T-helper 1 cell treated with Interleukin-12 subunit alpha and Interleukin-12 subunit beta and Interleukin-4 antibody, amounts not matched to agents 30 μg/mL and 1 μg/mL, for 36 hours (primary cell): ENCODE measurements at regions not wholly inside any gene's neighbourhood (a gene's known extent, or its start where the extent isn't known, plus 50 kb on each side); places are given as distances from the start of the nearest gene placed in this dataset.

Experiments
- H3K27ac Mint-ChIP-seq: one replicate; pipeline ENCODE4 v1.8.0; 2021; ENCODE audit warnings: mild to moderate bottlenecking, mixed read lengths
- H3K27me3 Mint-ChIP-seq: one replicate; pipeline ENCODE4 v1.8.0; 2021; ENCODE audit warnings: low read depth, mixed read lengths
- H3K36me3 Mint-ChIP-seq: one replicate; pipeline ENCODE4 v1.8.0; 2021; ENCODE audit warnings: low read depth, mixed read lengths
- H3K4me1 Mint-ChIP-seq: one replicate; pipeline ENCODE4 v1.8.0; 2021; ENCODE audit warnings: low read depth, mixed read lengths
- H3K4me3 Mint-ChIP-seq: one replicate; pipeline ENCODE4 v1.8.0; 2021; ENCODE audit warnings: mild to moderate bottlenecking, moderate library complexity, mixed read lengths
- H3K9me3 Mint-ChIP-seq: one replicate; pipeline ENCODE4 v1.8.0; 2021; ENCODE audit warnings: mixed read lengths

DNA sequence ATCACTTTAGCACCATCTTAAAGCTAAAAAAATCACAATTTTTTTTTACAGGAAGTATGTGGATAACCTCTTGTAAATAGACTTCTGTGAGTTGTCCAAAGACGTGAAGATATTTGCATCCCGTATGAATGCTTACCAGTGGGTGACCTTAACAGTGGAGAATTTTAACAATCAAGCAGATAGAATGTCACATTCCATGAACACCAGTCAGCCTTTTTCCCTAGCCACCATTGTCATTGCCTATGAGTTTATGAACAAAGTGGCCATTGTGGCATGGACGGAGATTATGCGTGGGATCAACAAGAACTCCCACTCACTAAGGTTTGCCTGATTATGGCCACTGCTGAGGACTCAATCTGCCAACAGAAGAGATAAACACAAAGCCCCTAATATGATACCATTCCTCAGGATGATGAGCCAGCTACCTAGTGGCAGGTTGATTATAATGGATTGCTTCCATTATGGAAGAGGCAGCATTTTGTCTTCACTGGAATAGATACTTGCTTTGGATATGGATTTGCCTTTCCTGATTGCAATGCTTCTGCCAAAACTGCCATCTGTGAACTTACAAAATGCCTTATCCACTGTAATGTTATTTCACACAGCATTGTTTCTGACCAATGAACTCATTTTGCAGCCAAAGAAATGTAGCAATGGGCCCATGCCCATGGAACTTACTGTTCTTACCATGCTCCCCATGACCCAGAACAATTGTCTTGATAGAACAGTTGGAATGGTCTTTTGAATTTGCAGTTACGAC, 830.9 kb upstream of the NDST4 start:
- Mint-ChIP-seq H3K36me3 (no peaks in the 10 kb centered on the region), H3K4me1 (no peaks in the 10 kb centered on the region), H3K27me3 (no peaks in the 10 kb centered on the region), H3K4me3 (no peak overlapping the region), H3K9me3 (no peaks in the 10 kb centered on the region), H3K27ac (no peak overlapping the region)

DNA sequence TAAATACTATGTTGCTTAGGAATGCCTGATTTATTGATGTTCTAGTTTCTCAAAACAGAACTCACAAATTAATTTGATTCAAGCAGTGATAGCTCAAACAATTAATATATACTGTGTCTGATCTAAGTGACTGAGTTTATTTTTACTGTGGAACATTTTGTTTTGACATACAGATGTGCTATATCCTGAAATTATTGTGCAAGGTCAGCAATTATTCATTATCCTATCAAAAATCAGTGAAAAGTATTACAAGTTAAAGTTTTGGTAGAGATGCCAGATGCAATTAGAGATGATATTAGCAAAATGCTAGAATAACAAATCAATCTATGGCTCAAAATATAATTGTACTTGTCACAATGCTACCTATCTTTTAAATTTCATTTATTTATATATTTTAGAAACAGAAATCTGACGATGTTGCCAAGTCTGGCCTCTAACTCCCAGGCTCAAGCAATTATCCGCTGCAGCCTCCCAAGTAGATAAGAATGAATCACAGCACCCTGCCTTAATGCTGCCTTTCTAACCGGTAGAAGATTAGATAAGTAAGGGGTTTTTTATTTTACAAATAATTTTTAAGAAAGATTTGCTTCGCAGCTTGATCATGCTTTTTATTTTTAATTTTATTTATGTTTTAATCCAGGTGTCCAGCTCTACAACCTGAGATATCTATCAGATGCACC, 825.5 kb upstream of the NDST4 start:
- Mint-ChIP-seq H3K4me3 (no peak overlapping the region), H3K27ac (no peak overlapping the region), H3K9me3 (no peaks in the 10 kb centered on the region), H3K27me3 (no peaks in the 10 kb centered on the region), H3K4me1 (no peaks in the 10 kb centered on the region), H3K36me3 (no peaks in the 10 kb centered on the region)

DNA sequence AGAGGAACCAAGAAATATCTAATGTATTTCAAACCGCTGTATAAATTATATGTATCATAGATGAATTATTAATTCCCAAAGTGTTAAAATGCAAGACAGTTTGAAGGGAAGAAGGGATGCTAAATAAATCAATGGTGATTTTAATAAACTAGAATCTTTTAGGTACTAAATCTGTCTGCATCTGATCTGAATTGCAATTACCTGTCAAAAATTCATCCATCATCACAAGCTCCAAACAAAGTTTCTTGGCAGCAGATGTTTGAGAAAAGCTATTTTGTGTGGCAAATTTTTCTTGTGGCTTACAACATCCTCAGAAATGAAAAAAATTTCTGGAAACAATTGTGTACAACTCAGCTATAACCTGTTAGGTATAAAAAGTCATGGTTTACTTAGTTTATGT, 816.0 kb upstream of the NDST4 start:
- no peaks in the 10 kb centered on the region for H3K9me3 Mint-ChIP-seq
- no peak overlapping the region for H3K27ac Mint-ChIP-seq
- no peaks in the 10 kb centered on the region for H3K27me3 Mint-ChIP-seq
- no peak overlapping the region for H3K4me3 Mint-ChIP-seq
- H3K4me1 Mint-ChIP-seq = no peaks in the 10 kb centered on the region
- no peaks in the 10 kb centered on the region for H3K36me3 Mint-ChIP-seq

DNA sequence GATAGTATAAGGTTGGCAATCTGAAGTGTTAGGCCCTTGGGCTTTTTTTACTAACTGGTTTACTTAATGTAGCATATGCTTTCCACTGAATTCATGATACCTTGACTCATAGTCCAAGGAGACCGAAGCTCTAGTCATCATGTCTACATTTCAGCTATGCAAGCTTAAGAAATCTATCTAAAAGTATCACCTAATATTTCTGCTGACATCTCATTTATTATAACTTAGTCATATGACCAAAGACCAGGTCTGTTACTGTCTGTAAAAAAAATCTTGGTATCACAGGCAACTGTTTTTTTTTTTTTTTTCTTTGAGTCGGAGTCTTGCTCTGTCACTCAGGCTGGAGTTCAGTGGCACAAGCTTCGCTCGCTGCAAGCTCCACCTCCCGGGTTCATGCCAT, 814.0 kb upstream of the NDST4 start:
- peaks cover 2% of the 10 kb centered on the region for H3K4me1 Mint-ChIP-seq
- H3K27me3 Mint-ChIP-seq = no peaks in the 10 kb centered on the region
- H3K9me3 Mint-ChIP-seq = no peaks in the 10 kb centered on the region
- H3K4me3 Mint-ChIP-seq = no peak overlapping the region
- no peak overlapping the region for H3K27ac Mint-ChIP-seq
- no peaks in the 10 kb centered on the region for H3K36me3 Mint-ChIP-seq

DNA sequence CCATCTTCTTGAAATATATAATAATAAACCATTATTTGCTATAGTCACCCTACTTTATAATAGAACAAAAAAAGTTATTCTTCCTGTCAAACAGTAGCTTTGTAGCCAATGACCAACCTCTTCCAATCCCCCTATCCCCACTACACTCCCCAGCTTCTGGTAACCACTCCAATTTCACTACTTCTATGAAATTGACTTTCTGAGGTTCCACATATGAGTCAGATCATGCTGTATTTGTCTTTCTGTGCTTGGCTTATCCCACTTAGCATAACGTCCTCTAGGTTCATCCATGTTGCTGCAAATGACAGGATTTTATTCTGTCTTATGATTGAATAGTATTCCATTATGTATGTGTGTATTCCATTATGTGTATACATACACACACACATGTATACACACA, 809.7 kb upstream of the NDST4 start:
- H3K27ac Mint-ChIP-seq = no peak overlapping the region
- H3K36me3 Mint-ChIP-seq = no peaks in the 10 kb centered on the region
- no peaks in the 10 kb centered on the region for H3K9me3 Mint-ChIP-seq
- H3K4me1 Mint-ChIP-seq = peaks cover 2% of the 10 kb centered on the region
- H3K27me3 Mint-ChIP-seq = no peaks in the 10 kb centered on the region
- no peak overlapping the region for H3K4me3 Mint-ChIP-seq

DNA sequence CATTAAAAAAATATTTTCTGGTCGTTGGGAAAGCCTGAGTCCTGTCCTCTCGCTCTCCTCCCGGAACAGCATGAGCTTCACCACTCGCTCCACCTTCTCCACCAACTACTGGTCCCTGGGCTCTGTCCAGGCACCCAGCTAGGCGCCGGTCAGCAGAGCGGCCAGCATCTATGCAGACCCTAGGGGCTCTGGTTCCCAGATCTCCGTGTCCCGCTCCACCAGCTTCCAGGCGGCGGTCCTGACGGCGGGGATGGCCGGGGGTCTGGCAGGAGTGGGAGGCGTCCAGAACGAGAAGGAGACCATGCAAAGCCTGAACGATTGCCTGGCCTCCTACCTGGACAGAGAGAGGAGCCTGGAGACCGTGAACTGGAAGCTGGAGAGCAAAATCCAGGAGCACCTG, 807.2 kb upstream of the NDST4 start:
- Mint-ChIP-seq H3K9me3 (no peaks in the 10 kb centered on the region), H3K27me3 (no peaks in the 10 kb centered on the region), H3K27ac (no peak overlapping the region), H3K36me3 (no peaks in the 10 kb centered on the region), H3K4me3 (no peak overlapping the region), H3K4me1 (peaks cover 2% of the 10 kb centered on the region)

DNA sequence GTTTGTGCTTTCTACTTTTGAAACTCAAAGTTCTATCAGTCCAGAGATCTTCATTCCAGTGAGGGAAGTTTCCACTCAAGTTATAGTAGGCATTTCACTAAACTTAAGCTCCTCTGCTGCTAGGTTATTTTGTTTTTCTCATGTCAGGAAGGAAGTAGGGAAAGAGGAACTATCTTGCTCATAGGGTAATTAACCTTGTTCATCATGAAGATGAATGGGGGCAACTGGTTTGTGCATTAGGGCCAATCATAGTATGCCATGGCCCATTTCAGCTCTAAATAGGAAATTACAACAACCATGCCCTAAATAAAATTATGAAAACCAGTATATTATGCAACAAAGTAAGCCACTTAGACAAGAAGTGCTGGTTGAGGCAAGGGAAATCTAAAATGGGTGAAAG, 804.7 kb upstream of the NDST4 start:
- Mint-ChIP-seq H3K4me3 (no peak overlapping the region), H3K9me3 (no peaks in the 10 kb centered on the region), H3K27ac (no peak overlapping the region), H3K27me3 (no peaks in the 10 kb centered on the region), H3K4me1 (peaks cover under 1% of the 10 kb centered on the region), H3K36me3 (no peaks in the 10 kb centered on the region)

DNA sequence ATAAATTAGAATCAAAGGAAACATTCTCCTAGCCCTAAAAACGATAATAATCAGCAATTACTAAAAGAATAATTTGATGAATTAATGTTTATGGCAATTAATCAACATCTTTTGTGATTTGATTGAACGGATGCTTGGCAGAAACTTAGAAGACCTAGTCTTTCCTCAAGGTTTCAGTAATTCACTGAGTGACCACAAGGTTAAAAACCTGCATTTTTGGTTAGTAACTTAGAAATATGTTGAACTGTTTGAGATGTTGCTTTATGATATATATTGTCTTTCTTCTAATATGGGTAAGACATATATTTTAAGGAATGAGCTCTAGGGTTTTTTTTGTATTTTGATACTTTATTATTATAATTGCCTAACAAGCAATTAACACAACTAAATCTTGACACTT, 793.0 kb upstream of the NDST4 start:
- H3K27me3 Mint-ChIP-seq = no peaks in the 10 kb centered on the region
- H3K36me3 Mint-ChIP-seq = no peaks in the 10 kb centered on the region
- H3K4me3 Mint-ChIP-seq = no peak overlapping the region
- H3K27ac Mint-ChIP-seq = no peak overlapping the region
- H3K9me3 Mint-ChIP-seq = peaks cover 10% of the 10 kb centered on the region
- H3K4me1 Mint-ChIP-seq = no peaks in the 10 kb centered on the region

DNA sequence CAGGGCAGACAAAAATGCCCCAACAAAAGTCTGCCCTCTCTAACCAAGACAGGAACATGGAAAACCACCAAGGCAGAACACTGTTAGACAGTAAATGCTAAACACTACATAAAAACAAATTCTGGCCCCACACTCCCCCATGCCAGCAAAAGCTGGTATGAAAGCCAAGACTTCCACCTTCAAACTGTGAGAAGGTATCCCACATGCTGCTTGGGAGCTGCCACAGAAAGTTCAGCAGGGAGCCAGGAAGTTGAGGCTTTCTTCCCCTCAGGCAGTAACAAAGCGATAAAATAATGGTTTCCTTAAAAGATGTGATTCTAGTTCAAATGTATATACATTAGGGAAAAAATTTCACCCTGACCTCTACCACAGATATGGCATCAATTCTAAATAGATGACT, 770.4 kb upstream of the NDST4 start:
- no peaks in the 10 kb centered on the region for H3K4me1 Mint-ChIP-seq
- no peak overlapping the region for H3K27ac Mint-ChIP-seq
- no peaks in the 10 kb centered on the region for H3K36me3 Mint-ChIP-seq
- H3K9me3 Mint-ChIP-seq = no peaks in the 10 kb centered on the region
- H3K4me3 Mint-ChIP-seq = no peak overlapping the region
- H3K27me3 Mint-ChIP-seq = no peaks in the 10 kb centered on the region

DNA sequence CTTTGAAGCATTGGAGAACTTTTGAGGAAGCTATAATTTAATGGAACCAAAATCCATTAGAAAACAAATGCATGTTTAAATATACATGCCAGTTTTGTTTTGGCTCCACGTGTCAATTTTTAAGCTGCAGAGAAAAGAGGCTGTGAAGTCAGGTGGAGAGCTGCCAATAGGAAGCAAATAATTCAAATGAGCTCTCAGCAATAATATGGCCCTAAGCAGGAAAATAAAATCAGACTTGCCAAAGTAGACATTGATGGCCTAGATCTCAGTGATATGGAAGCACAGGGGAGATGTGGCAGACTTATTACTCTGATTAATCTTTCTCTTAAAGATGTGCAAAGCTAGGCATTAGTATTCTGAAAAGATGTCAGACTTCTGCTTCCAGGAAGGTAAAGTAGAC, 769.8 kb upstream of the NDST4 start:
- H3K4me3 Mint-ChIP-seq = no peak overlapping the region
- H3K4me1 Mint-ChIP-seq = no peaks in the 10 kb centered on the region
- no peaks in the 10 kb centered on the region for H3K9me3 Mint-ChIP-seq
- H3K27me3 Mint-ChIP-seq = no peaks in the 10 kb centered on the region
- no peaks in the 10 kb centered on the region for H3K36me3 Mint-ChIP-seq
- no peak overlapping the region for H3K27ac Mint-ChIP-seq

DNA sequence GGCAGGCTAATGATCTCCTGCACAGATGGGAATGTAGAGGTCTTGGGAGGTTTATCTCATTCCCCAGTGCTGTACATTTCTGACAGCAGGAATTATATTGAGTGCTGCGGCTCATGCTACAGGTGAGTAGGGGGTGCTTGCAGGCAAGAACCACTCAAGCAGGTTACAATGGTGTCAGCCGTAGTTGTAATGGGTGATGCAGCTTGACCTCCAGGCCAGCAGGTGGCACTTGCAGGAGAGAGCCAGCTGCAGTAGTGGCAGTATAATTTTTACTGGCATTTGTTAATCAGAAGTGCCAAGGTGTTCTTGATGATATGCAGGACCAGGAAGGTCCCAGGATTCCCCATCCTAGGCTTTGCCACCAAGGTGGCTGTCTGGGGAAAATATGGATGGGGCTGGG, 759.6 kb upstream of the NDST4 start:
- H3K27me3 Mint-ChIP-seq = no peaks in the 10 kb centered on the region
- no peaks in the 10 kb centered on the region for H3K4me1 Mint-ChIP-seq
- no peaks in the 10 kb centered on the region for H3K36me3 Mint-ChIP-seq
- no peaks in the 10 kb centered on the region for H3K9me3 Mint-ChIP-seq
- no peak overlapping the region for H3K27ac Mint-ChIP-seq
- no peak overlapping the region for H3K4me3 Mint-ChIP-seq

DNA sequence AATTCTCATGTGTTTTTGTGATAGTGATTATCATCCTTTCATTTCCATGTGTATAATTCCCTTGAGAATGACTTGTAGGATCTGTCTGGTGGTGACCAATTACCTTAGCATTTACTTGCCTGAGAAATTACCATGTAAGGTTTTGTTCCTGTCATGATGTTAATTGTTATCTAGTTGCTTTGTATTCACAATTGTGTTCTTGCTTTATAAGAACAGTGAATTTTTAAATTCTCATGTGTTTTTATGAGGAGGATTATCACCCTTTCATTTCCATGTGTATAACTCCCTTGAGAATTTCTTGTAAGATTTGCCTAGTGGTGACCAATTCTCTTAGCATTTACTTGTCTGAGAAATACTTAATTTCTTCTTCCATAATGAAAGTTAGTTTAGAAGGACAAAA, 758.2 kb upstream of the NDST4 start:
- no peaks in the 10 kb centered on the region for H3K9me3 Mint-ChIP-seq
- H3K36me3 Mint-ChIP-seq = no peaks in the 10 kb centered on the region
- H3K4me1 Mint-ChIP-seq = no peaks in the 10 kb centered on the region
- H3K27ac Mint-ChIP-seq = no peak overlapping the region
- H3K4me3 Mint-ChIP-seq = no peak overlapping the region
- no peaks in the 10 kb centered on the region for H3K27me3 Mint-ChIP-seq

DNA sequence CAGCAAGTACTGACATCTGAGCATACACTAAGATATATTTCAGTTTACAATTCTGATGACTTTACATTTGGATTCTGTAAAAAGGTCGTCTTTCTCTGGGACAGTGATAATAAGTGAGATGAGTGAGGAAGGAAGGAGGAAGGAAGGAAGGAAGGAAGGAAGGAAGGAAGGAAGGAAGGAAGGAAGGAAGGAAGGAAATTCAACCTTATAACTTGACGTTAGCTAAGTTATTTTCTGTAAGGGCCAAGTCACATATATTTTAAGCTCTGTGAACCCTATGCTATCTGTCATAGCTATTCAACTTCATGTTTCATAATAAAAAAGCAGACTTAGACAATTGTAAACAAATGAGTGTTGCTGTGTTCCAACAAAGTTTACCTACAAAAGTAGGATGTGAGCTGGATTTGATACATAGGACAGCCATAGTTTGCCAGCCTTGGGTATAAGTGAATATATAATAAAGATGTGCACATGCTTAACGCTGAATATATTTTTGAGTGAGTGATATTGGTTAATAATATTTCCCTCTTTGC, 753.0 kb upstream of the NDST4 start:
- Mint-ChIP-seq H3K36me3 (no peaks in the 10 kb centered on the region), H3K9me3 (no peaks in the 10 kb centered on the region), H3K27me3 (no peaks in the 10 kb centered on the region), H3K27ac (no peak overlapping the region), H3K4me1 (no peaks in the 10 kb centered on the region), H3K4me3 (no peak overlapping the region)

DNA sequence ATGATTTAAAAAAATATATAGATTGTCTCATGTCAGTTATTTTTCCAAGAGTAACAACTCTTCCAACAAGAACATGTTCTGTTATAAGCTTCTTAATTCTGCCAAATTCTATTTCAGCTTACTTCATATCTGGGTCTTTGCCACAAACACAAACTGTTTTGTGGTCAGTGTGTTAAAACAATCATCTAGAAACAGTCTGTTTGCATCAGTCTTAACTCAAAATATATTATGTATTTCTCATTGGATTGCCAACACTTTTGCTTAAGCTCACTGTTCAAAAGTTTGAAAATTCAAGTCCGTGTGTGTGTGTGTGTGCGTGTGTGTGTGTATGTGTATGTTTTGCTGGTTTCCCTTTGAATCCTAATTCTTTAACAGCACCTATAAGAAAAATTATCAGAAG, 752.3 kb upstream of the NDST4 start:
- no peaks in the 10 kb centered on the region for H3K27me3 Mint-ChIP-seq
- H3K9me3 Mint-ChIP-seq = no peaks in the 10 kb centered on the region
- H3K4me3 Mint-ChIP-seq = no peak overlapping the region
- H3K36me3 Mint-ChIP-seq = no peaks in the 10 kb centered on the region
- no peaks in the 10 kb centered on the region for H3K4me1 Mint-ChIP-seq
- H3K27ac Mint-ChIP-seq = no peak overlapping the region

DNA sequence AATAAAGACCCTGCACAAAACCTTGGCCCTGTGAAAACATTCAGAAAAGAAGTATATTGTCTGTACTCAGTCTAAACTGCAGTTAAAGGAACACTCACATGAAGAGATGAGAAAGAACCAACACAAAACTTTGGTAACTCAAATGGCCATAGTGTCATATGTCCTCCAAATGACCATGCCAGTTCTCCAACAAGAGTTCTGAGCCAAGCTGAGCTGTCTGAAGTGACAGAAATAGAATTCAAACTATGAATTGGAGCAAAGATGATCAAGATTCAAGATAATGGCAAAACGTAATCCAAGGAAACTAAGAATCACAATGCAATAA, 739.3 kb upstream of the NDST4 start:
- H3K4me3 Mint-ChIP-seq = no peak overlapping the region
- no peak overlapping the region for H3K27ac Mint-ChIP-seq
- no peaks in the 10 kb centered on the region for H3K9me3 Mint-ChIP-seq
- no peaks in the 10 kb centered on the region for H3K27me3 Mint-ChIP-seq
- H3K4me1 Mint-ChIP-seq = no peaks in the 10 kb centered on the region
- H3K36me3 Mint-ChIP-seq = no peaks in the 10 kb centered on the region
